ENCODE measurements at regions not wholly inside any gene's neighbourhood (a gene's known extent, or its start where the extent isn't known, plus 50 kb on each side); places are given as distances from the start of the nearest gene placed in this dataset.
"Not testable (repeated sequence)": the region's sequence is repeated elsewhere in the genome, so short reads cannot be mapped to it uniquely, and the experiment has no call there.

GRCh38 chr3:145326666-145327065 lies 834.3 kb downstream of the PLOD2 start:
- TF ChIP-seq, protein P1, sequence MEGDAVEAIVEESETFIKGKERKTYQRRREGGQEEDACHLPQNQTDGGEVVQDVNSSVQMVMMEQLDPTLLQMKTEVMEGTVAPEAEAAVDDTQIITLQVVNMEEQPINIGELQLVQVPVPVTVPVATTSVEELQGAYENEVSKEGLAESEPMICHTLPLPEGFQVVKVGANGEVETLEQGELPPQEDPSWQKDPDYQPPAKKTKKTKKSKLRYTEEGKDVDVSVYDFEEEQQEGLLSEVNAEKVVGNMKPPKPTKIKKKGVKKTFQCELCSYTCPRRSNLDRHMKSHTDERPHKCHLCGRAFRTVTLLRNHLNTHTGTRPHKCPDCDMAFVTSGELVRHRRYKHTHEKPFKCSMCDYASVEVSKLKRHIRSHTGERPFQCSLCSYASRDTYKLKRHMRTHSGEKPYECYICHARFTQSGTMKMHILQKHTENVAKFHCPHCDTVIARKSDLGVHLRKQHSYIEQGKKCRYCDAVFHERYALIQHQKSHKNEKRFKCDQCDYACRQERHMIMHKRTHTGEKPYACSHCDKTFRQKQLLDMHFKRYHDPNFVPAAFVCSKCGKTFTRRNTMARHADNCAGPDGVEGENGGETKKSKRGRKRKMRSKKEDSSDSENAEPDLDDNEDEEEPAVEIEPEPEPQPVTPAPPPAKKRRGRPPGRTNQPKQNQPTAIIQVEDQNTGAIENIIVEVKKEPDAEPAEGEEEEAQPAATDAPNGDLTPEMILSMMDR (IDR thresholded peaks at IDR 0.05): no peak
- Mint-ChIP-seq H3K27me3 (ENCODE audit: insufficient read depth) (no peaks in the 10 kb centered on the region), H3K4me3 (no peak overlapping the region), H3K27ac (no peak overlapping the region), H3K9me3 (peaks cover 16% of the 10 kb centered on the region), H3K36me3 (ENCODE audit: low read depth) (no peaks in the 10 kb centered on the region), H3K4me1 (ENCODE audit: low read depth) (no peaks in the 10 kb centered on the region)
- no peak for DNase-seq

- H3K4me3 Mint-ChIP-seq; H3K27me3 Mint-ChIP-seq (ENCODE audit: insufficient read depth); DNase-seq; H3K36me3 Mint-ChIP-seq (ENCODE audit: low read depth); H3K27ac Mint-ChIP-seq; H3K4me1 Mint-ChIP-seq (ENCODE audit: low read depth): not testable (repeated sequence)
- H3K9me3 Mint-ChIP-seq: peaks cover 35% of the 10 kb centered on the region
Observed at GRCh38 chr3:145333427-145333826, 827.6 kb downstream of the PLOD2 start.

- Mint-ChIP-seq H3K9me3 (peaks cover 35% of the 10 kb centered on the region), H3K4me3 (no peak overlapping the region), H3K27me3 (ENCODE audit: insufficient read depth) (no peaks in the 10 kb centered on the region; the same call in 1 of the 2 replicates)
Observed at GRCh38 chr3:145333931-145334330, 827.1 kb downstream of the PLOD2 start.

GRCh38 chr3:145355206-145355605 lies 805.8 kb downstream of the PLOD2 start:
- peaks cover 53% of the 10 kb centered on the region for H3K9me3 Mint-ChIP-seq
- H3K27ac Mint-ChIP-seq: no peak overlapping the region

More at GRCh38 chr3:145333931-145334330, 827.1 kb downstream of the PLOD2 start:
- TF ChIP-seq, protein P1 (IDR thresholded peaks at IDR 0.05): no peak
- H3K4me1 Mint-ChIP-seq (ENCODE audit: low read depth): no peaks in the 10 kb centered on the region
- no peak for DNase-seq
- no peak overlapping the region for H3K27ac Mint-ChIP-seq
- no peaks in the 10 kb centered on the region for H3K36me3 Mint-ChIP-seq (ENCODE audit: low read depth)

GRCh38 chr3:145357453-145357852 lies 803.5 kb downstream of the PLOD2 start:
- Mint-ChIP-seq H3K36me3 (ENCODE audit: low read depth) (no peaks in the 10 kb centered on the region), H3K27ac (no peak overlapping the region), H3K9me3 (peaks cover 52% of the 10 kb centered on the region), H3K4me3 (no peak overlapping the region), H3K27me3 (ENCODE audit: insufficient read depth) (no peaks in the 10 kb centered on the region), H3K4me1 (ENCODE audit: low read depth) (no peaks in the 10 kb centered on the region)
- no peak for DNase-seq
- TF ChIP-seq, protein P1 (IDR thresholded peaks at IDR 0.05): no peak

More at GRCh38 chr3:145355206-145355605, 805.8 kb downstream of the PLOD2 start:
- H3K4me3 Mint-ChIP-seq: no peak overlapping the region
- DNase-seq: no peak
- TF ChIP-seq, protein P1 (IDR thresholded peaks at IDR 0.05): no peak
- no peaks in the 10 kb centered on the region for H3K36me3 Mint-ChIP-seq (ENCODE audit: low read depth)
- no peaks in the 10 kb centered on the region for H3K27me3 Mint-ChIP-seq (ENCODE audit: insufficient read depth)
- H3K4me1 Mint-ChIP-seq (ENCODE audit: low read depth): no peaks in the 10 kb centered on the region

DNA sequence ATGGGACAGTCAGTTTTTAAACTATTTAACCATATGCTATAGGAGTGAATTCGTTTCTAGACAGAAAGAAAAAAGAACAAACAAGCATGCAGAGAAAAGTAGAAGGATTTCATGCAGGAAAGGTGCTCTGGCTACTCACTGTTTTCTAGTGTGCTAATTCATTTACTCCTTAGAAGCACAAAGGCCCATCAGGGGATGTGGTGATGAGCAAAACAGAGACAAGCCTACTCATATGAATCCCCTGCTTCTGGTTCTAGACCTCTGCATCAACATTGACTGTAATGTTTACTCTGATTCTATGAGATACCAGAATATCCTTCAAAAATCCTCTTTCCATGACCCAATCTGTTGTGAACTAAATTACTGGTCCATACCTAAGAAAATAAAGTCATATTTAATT lies 801.9 kb downstream of the PLOD2 start:
- Mint-ChIP-seq H3K9me3 (peaks cover 45% of the 10 kb centered on the region), H3K4me3 (no peak overlapping the region), H3K36me3 (ENCODE audit: low read depth) (no peaks in the 10 kb centered on the region), H3K27me3 (ENCODE audit: insufficient read depth) (no peaks in the 10 kb centered on the region), H3K27ac (no peak overlapping the region), H3K4me1 (ENCODE audit: low read depth) (no peaks in the 10 kb centered on the region)
- TF ChIP-seq, protein P1 (IDR thresholded peaks at IDR 0.05): no peak
- DNase-seq: no peak
